GM10266 (cell line): ENCODE measurements at regions not wholly inside any gene's neighbourhood (a gene's known extent, or its start where the extent isn't known, plus 50 kb on each side); places are given as distances from the start of the nearest gene placed in this dataset.

ENCODE experiments used
- DNase-seq: peaks from one replicate; pipeline ENCODE4 v3.0.0; 2012; ENCODE audit errors: extremely low spot score
- CTCF ChIP-seq: IDR thresholded peaks from 2 replicates; pipeline ENCODE4 v1.5.1; 2012; ENCODE audit warnings: mild to moderate bottlenecking, low read depth; ENCODE audit not compliant: control insufficient read depth, insufficient read depth; ENCODE audit errors: missing control alignments

DNA sequence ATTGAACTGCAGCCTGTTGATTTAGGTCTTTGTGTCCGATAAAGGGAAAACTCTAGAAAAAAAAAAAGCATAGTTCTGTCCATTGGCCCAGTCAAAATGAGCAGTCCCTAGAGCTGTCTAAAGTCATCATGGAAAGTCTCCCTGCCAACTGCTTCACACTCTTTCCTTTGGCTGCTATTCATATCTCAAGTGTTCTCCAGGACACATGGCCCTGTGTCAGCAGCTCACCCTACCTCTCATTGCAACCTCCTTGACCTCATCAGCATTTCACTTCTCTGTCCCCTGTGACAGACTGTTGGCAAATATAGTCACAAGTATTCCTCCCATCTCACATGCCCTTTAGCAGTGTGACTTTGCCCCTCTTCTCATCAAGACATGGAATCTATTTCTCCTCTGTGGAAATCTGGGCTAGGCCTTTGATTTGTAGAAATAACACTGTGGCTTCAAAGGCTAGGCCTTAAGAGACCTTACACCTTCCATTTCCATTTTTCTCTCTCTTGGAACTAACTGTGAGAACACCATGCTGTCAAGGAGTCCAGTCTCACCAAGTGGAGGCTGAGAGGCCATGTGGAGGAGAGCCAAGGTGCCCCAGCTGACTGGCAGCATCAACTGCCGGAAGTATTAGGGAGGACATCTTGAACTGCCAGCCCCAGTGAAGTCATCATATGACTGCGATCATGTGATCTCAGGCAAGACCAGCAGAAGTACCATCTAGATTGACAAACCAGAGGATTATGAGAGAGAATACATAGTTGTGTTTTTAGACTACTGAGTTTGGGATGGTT is 149.4 kb upstream of the TARS1 start:
- no peak for TF ChIP-seq CTCF
- no peak for DNase-seq

GRCh38 chr5:33297760-33298216 is 143.0 kb upstream of the TARS1 start:
- DNase-seq: no peak
- TF ChIP-seq CTCF: peak; percentile 6

DNA sequence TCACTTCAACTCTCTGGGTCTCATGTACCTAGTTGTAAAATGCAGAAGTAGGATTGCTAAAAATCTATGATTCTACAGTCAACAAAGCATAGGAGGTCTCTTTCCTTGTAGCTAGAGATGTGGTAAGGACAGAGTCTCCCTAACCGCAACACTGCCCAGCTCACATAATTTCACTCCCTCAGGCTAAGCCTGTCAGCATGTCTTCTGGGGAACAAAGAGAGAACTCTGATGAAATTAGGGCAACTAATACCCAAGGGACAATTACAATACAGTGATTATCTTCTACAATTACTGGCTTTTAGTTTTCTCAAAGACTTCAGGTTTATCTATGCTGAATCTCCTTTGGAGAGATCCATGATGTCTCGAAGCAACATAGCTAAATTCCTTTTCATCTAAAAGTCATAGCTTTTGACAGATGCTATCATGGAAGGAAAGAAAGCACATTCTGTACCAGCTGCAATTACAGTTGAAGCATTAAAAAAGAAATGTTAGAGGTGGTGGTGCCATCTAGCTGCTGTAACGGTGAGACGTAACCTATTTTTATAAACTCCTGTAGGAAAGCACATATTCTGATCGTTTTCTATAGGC is 141.1 kb upstream of the TARS1 start:
- TF ChIP-seq CTCF: peak; percentile 34
- peak; percentile 21 for DNase-seq

DNA sequence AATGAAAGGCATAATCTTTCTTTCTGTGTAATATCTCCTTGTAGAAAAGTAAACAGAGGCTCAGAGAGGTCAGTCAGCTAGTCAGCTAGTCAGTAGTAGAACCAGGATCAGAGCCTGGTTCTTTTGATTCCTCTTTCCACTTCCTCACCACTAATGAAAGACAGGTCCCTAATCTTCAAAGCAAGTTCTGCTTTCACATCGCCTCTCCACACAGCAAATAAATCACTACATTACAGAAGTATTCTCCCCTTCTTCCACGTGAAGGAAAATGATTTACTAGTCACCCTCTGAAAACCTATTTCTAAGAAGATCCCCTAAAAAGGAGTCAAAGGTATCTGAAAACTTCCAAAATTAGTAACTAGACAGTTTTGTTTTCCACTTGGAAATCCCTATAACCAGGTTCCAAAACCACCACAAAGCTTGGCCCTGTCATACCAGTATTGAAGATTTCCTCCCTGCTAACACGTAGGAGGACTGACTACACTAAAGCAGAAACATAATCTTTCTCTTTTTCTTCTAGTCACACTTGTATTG is 140.5 kb upstream of the TARS1 start:
- DNase-seq: peak; percentile 25
- TF ChIP-seq CTCF: no peak

GRCh38 chr5:33303579-33304095 is 137.1 kb upstream of the TARS1 start:
- no peak for DNase-seq
- TF ChIP-seq CTCF: no peak

DNA sequence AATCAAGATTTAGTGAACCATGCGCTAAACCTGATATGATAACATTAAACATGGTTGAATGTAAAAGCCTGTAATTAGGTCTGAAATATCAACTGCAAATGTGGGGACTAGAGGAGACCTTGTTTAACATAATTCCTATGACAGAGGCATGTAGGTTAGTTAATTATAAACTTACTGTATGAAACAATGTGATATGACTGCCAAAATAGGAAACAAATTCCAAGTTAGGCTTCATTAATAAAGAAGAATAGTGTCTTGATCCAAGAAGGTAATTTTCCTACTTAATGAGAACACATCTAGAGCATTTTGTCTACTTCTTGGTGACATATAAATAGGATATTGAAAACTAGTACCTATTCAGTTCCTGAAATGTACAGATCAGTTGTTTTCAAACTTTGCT is 136.2 kb upstream of the TARS1 start:
- TF ChIP-seq CTCF: no peak

GRCh38 chr5:33305572-33305971 is 135.2 kb upstream of the TARS1 start:
- DNase-seq: no peak
- no peak for TF ChIP-seq CTCF

More for the DNA sequence above, 136.2 kb upstream of the TARS1 start:
- no peak for DNase-seq
